Epithelial cell of proximal tubule (primary cell): ENCODE measurements at regions not wholly inside any gene's neighbourhood (a gene's known extent, or its start where the extent isn't known, plus 50 kb on each side); places are given as distances from the start of the nearest gene placed in this dataset.

Experiments used
- DNase-seq: peaks from one replicate; pipeline ENCODE4 v3.0.0-alpha.2; 2011; ENCODE audit warnings: low read depth
- H3K4me3 ChIP-seq: 2 replicates; pipeline ENCODE4 v1.5.1; 2011; ENCODE audit warnings: low read depth, mild to moderate bottlenecking, low read length
- CTCF ChIP-seq: conservative IDR thresholded peaks from 2 replicates; pipeline ENCODE4 v1.5.1; 2012; ENCODE audit warnings: low read depth, mild to moderate bottlenecking, low read length

GRCh38 chr5:56326116-56326515, 93.0 kb upstream of the ANKRD55 start:
- H3K4me3 ChIP-seq, result no peak overlapping the region
- no peak for DNase-seq
- no peak for TF ChIP-seq CTCF

DNA sequence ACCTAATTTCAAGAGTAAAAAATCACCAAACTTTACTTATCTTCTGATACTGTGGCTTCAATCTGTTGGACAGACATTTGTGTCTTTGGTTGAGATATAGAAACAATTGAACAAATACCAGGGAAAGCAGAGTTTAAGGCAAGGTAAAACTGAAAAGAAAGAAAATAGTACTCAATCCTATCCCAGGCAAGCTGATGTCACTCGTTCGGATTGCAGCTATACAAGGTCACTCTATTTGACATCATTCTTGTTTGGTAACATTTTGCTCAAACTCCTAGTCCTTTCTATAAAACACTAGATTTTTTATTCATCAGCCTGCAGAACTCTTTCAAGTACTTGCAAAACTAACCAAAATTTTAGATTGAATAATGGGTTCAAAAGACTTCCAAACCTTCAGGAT, 91.9 kb upstream of the ANKRD55 start:
- TF ChIP-seq CTCF, result no peak
- DNase-seq, result no peak
- H3K4me3 ChIP-seq, result no peak overlapping the region

- DNase-seq, result peak; percentile 70
- peak; percentile 40 for TF ChIP-seq CTCF
These were observed 90.4 kb upstream of the ANKRD55 start for GRCh38 chr5:56323505-56323904.

GRCh38 chr5:56322592-56322991, 89.5 kb upstream of the ANKRD55 start:
- no peak overlapping the region for H3K4me3 ChIP-seq
- DNase-seq, result no peak
- no peak for TF ChIP-seq CTCF

More at GRCh38 chr5:56323505-56323904, 90.4 kb upstream of the ANKRD55 start:
- H3K4me3 ChIP-seq, result no peak overlapping the region

GRCh38 chr5:56321236-56321881, 88.2 kb upstream of the ANKRD55 start:
- TF ChIP-seq CTCF, result no peak
- no peak overlapping the region for H3K4me3 ChIP-seq
- DNase-seq, result no peak

DNA sequence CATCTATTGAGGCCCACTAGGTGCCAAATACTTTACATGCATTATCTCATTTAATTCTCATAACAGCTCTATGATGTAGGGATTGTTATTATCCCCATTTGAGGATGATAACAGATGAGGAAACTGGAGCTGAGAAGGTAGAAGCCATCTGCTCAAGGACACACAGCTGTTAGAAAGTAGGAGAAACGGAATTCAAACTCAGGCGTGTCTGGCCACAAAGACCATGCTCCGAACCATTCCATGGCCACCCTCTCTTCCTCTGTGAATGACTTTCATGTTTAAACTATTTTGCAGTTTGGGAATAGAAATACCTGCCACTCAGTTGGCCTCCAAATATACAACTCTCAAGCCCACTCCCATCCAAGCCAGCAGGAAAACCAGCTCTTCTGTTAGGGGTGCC, 87.6 kb upstream of the ANKRD55 start:
- no peak overlapping the region for H3K4me3 ChIP-seq
- DNase-seq, result no peak
- no peak for TF ChIP-seq CTCF

DNA sequence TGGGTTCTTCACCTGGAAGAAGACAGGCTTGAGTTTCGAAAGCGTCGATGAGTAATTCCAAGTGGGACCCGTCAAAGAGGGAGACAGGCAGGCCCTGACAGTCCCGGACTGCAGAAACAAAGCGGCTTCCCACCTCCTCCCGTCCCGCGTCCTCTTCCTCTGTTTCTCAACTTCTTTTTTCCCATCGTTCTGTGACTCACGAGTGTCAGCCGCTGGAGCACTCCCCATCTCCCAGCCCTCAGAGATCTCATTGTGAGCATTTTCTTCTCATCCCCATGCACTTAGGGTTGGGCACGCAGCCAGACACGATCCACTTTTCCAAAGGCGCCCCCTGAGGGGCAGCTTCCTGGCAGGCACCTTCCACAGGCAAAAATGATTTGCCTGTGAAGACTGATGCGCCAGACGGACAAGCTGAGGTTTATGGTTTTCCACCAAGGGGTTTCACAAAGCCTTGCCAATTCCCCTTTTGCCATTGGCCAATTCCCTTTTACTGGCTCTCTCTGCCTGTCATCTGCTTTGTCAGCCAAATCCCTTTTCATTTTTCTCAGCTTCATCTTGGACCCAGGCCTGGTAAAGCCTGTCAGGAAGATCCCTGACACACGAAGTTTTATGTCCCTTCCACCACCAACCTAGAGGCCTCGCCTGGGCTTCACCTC, 86.5 kb upstream of the ANKRD55 start:
- no peak for TF ChIP-seq CTCF

More for the DNA sequence above, 86.5 kb upstream of the ANKRD55 start:
- H3K4me3 ChIP-seq, result no peak overlapping the region
- DNase-seq, result no peak
